ENCODE measurements at regions not wholly inside any gene's neighbourhood (a gene's known extent, or its start where the extent isn't known, plus 50 kb on each side); places are given as distances from the start of the nearest gene placed in this dataset.

DNA sequence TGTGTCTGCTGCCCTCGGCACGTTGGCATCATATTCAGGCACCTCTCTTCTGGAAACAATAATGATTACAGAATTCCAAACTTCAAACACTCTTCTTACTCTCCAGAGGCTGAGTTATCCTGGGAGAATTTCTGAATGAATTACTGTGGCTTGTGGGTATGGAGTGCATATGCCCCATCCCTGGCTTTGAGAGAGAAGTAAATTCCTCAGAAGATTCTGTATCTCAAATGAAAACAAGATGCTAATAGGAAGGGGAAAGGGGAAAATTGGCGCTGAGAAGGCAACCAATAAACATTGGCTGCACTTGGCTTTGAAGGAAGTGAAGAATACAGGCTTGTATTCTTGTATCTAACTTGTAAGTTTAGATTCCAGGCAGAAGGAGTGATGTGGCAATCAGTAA is 132.0 kb upstream of the NOVA1 start:
- TF ChIP-seq, protein P1, sequence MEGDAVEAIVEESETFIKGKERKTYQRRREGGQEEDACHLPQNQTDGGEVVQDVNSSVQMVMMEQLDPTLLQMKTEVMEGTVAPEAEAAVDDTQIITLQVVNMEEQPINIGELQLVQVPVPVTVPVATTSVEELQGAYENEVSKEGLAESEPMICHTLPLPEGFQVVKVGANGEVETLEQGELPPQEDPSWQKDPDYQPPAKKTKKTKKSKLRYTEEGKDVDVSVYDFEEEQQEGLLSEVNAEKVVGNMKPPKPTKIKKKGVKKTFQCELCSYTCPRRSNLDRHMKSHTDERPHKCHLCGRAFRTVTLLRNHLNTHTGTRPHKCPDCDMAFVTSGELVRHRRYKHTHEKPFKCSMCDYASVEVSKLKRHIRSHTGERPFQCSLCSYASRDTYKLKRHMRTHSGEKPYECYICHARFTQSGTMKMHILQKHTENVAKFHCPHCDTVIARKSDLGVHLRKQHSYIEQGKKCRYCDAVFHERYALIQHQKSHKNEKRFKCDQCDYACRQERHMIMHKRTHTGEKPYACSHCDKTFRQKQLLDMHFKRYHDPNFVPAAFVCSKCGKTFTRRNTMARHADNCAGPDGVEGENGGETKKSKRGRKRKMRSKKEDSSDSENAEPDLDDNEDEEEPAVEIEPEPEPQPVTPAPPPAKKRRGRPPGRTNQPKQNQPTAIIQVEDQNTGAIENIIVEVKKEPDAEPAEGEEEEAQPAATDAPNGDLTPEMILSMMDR (IDR thresholded peaks at IDR 0.05; ENCODE audit: poor library complexity, severe bottlenecking), result no peak
- TF ChIP-seq POLR2AphosphoS5 (IDR thresholded peaks at IDR 0.05) (no peak), EZH2 (IDR thresholded peaks at IDR 0.05; ENCODE audit: borderline replicate concordance, insufficient read depth, low read length, poor library complexity, severe bottlenecking) (no peak), TAF1 (IDR thresholded peaks at IDR 0.05; ENCODE audit: low read depth) (no peak), SMC3 (conservative IDR thresholded peaks at IDR 0.05; ENCODE audit: poor library complexity) (no peak)
- TF ChIP-seq, protein P2, sequence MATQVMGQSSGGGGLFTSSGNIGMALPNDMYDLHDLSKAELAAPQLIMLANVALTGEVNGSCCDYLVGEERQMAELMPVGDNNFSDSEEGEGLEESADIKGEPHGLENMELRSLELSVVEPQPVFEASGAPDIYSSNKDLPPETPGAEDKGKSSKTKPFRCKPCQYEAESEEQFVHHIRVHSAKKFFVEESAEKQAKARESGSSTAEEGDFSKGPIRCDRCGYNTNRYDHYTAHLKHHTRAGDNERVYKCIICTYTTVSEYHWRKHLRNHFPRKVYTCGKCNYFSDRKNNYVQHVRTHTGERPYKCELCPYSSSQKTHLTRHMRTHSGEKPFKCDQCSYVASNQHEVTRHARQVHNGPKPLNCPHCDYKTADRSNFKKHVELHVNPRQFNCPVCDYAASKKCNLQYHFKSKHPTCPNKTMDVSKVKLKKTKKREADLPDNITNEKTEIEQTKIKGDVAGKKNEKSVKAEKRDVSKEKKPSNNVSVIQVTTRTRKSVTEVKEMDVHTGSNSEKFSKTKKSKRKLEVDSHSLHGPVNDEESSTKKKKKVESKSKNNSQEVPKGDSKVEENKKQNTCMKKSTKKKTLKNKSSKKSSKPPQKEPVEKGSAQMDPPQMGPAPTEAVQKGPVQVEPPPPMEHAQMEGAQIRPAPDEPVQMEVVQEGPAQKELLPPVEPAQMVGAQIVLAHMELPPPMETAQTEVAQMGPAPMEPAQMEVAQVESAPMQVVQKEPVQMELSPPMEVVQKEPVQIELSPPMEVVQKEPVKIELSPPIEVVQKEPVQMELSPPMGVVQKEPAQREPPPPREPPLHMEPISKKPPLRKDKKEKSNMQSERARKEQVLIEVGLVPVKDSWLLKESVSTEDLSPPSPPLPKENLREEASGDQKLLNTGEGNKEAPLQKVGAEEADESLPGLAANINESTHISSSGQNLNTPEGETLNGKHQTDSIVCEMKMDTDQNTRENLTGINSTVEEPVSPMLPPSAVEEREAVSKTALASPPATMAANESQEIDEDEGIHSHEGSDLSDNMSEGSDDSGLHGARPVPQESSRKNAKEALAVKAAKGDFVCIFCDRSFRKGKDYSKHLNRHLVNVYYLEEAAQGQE (IDR thresholded peaks at IDR 0.05; ENCODE audit: borderline replicate concordance), result no peak
